ENCODE measurements at regions not wholly inside any gene's neighbourhood (a gene's known extent, or its start where the extent isn't known, plus 50 kb on each side); places are given as distances from the start of the nearest gene placed in this dataset.

- no peak for TF ChIP-seq CTCF (IDR thresholded peaks at IDR 0.05)
- Histone ChIP-seq H3K27ac (ENCODE audit: low read depth in 1 of 2, low read length in 2 of 2) (no peak overlapping the region), H3K4me3 (replicated peaks in 1 of 3; ENCODE audit: low read depth in 2 of 3, low read length in 3 of 3) (no peak overlapping the region), H3K4me1 (ENCODE audit: control insufficient read depth in 1 of 2, insufficient read depth in 2 of 2, low read length in 2 of 2) (no peaks in the 10 kb centered on the region), H3K9me3 (replicated peaks in 1 of 2; ENCODE audit: control insufficient read depth in 1 of 2, insufficient read depth in 1 of 2, low read length in 2 of 2) (no peaks in the 10 kb centered on the region), H3K79me2 (ENCODE audit: insufficient read depth, low read length) (no peaks in the 10 kb centered on the region), H3K9ac (ENCODE audit: insufficient read depth, low read length, poor library complexity, severe bottlenecking) (no peak overlapping the region), H4K20me1 (ENCODE audit: insufficient read depth, low read length) (no peaks in the 10 kb centered on the region), H3K36me3 (replicated peaks in 1 of 2; ENCODE audit: control insufficient read depth in 1 of 2, insufficient read depth in 2 of 2, low read length in 2 of 2) (no peaks in the 10 kb centered on the region), H3K27me3 (ENCODE audit: control insufficient read depth in 2 of 2, insufficient read depth in 2 of 2, low read length in 2 of 2) (no peaks in the 10 kb centered on the region), H3K4me2 (replicated peaks; ENCODE audit: extremely low read depth, low read length, poor library complexity, severe bottlenecking) (no peak overlapping the region), H2AFZ (ENCODE audit: insufficient read depth, low read depth, low read length, poor library complexity, severe bottlenecking) (no peak overlapping the region)
- 71% methylated on average over 1 of the region's 1 CpG for WGBS (ENCODE audit: insufficient coverage)
- Mint-ChIP-seq H3K27ac (no peak overlapping the region), H3K4me1 (peaks cover 5% of the 10 kb centered on the region), H3K9me3 (peaks cover 0 to 1% (median 0%) of the 10 kb centered on the region in 7 donors), H3K36me3 (no peaks in the 10 kb centered on the region), H3K27me3 (ENCODE audit: low read depth in 3 of 3) (peaks cover 0 to 3% (median 0%) of the 10 kb centered on the region in 3 donors), H3K4me3 (no peak overlapping the region)
- intact Hi-C loops (cut with micrococcal nuclease), result no loop called here
- peak in 1 of 3 donors; percentile 19 for DNase-seq
Measured at GRCh38 chr4:138414202-138414601, 172.1 kb upstream of the SLC7A11 start.

GRCh38 chr4:138413273-138413672, 171.1 kb upstream of the SLC7A11 start:
- Mint-ChIP-seq H3K4me3 (no peak overlapping the region), H3K27me3 (ENCODE audit: low read depth in 3 of 3) (peaks cover 0 to 1% (median 0%) of the 10 kb centered on the region in 3 donors), H3K9me3 (peaks cover 0 to 1% (median 0%) of the 10 kb centered on the region in 7 donors), H3K27ac (no peak overlapping the region), H3K4me1 (peaks cover 10% of the 10 kb centered on the region), H3K36me3 (no peaks in the 10 kb centered on the region)
- no peaks in the 10 kb centered on the region for H3K27me3 ChIP-seq (ENCODE audit: control insufficient read depth in 2 of 2, insufficient read depth in 2 of 2, low read length in 2 of 2)
- H3K4me2 ChIP-seq (replicated peaks; ENCODE audit: extremely low read depth, low read length, poor library complexity, severe bottlenecking), result no peak overlapping the region
- H2AFZ ChIP-seq (ENCODE audit: insufficient read depth, low read depth, low read length, poor library complexity, severe bottlenecking), result no peak overlapping the region
- no peak overlapping the region for H3K9ac ChIP-seq (ENCODE audit: insufficient read depth, low read length, poor library complexity, severe bottlenecking)
- H3K4me3 ChIP-seq (replicated peaks in 1 of 3; ENCODE audit: low read depth in 2 of 3, low read length in 3 of 3), result no peak overlapping the region
- TF ChIP-seq CTCF (IDR thresholded peaks at IDR 0.05), result no peak
- no peaks in the 10 kb centered on the region for H3K4me1 ChIP-seq (ENCODE audit: control insufficient read depth in 1 of 2, insufficient read depth in 2 of 2, low read length in 2 of 2)
- no CpG with 5 or more reads among the region's 1 CpG for WGBS (ENCODE audit: insufficient coverage)
- intact Hi-C loops (cut with micrococcal nuclease), result no loop called here
- no peak for DNase-seq
- H3K79me2 ChIP-seq (ENCODE audit: insufficient read depth, low read length), result no peaks in the 10 kb centered on the region
- no peak overlapping the region for H3K27ac ChIP-seq (ENCODE audit: low read depth in 1 of 2, low read length in 2 of 2)
- H3K36me3 ChIP-seq (replicated peaks in 1 of 2; ENCODE audit: control insufficient read depth in 1 of 2, insufficient read depth in 2 of 2, low read length in 2 of 2), result no peaks in the 10 kb centered on the region
- no peaks in the 10 kb centered on the region for H4K20me1 ChIP-seq (ENCODE audit: insufficient read depth, low read length)
- no peaks in the 10 kb centered on the region for H3K9me3 ChIP-seq (replicated peaks in 1 of 2; ENCODE audit: control insufficient read depth in 1 of 2, insufficient read depth in 1 of 2, low read length in 2 of 2)

Data from CD14-positive monocyte (primary cell).